Endodermal cell (in vitro differentiated cells): ENCODE measurements at regions not wholly inside any gene's neighbourhood (a gene's known extent, or its start where the extent isn't known, plus 50 kb on each side); places are given as distances from the start of the nearest gene placed in this dataset.

Source experiments
- DNase-seq: peaks from one replicate; pipeline ENCODE4 v3.0.0-alpha.2; 2017
- H3K27ac ChIP-seq: 2 replicates; pipeline ENCODE4 v1.5.1; 2013; ENCODE audit warnings: mild to moderate bottlenecking, low read depth, low read length, moderate library complexity
- H3K27me3 ChIP-seq: 2 replicates; pipeline ENCODE4 v1.6.1; 2013; ENCODE audit warnings: mild to moderate bottlenecking, low read length, moderate library complexity; ENCODE audit not compliant: insufficient read depth, control insufficient read depth, poor library complexity, severe bottlenecking
- H3K36me3 ChIP-seq: 2 replicates; pipeline ENCODE4 v1.7.0; 2013; ENCODE audit warnings: mild to moderate bottlenecking, low read length, moderate library complexity; ENCODE audit not compliant: control insufficient read depth, insufficient read depth
- H3K4me1 ChIP-seq: one replicate; pipeline ENCODE4 v1.7.0; 2013; ENCODE audit warnings: low read length; ENCODE audit not compliant: control insufficient read depth, insufficient read depth
- H3K4me3 ChIP-seq: 2 replicates; pipeline ENCODE4 v1.5.1; 2013; ENCODE audit warnings: mild to moderate bottlenecking, low read length, moderate library complexity
- H3K9ac ChIP-seq: 2 replicates; pipeline ENCODE4 v1.6.1; 2013; ENCODE audit warnings: mild to moderate bottlenecking, low read length, moderate library complexity; ENCODE audit not compliant: poor library complexity, severe bottlenecking; ENCODE audit errors: extremely low read depth
- H3K9me3 ChIP-seq: 2 replicates; pipeline ENCODE4 v1.6.1; 2013; ENCODE audit warnings: mild to moderate bottlenecking, low read length, moderate library complexity; ENCODE audit not compliant: control insufficient read depth
- H3K27ac Mint-ChIP-seq: 2 replicates; pipeline ENCODE4 v1.8.0; 2020; ENCODE audit warnings: mixed read lengths
- H3K27me3 Mint-ChIP-seq: 2 replicates; pipeline ENCODE4 v1.8.0; 2021; ENCODE audit warnings: mild to moderate bottlenecking, mixed read lengths; ENCODE audit not compliant: insufficient read depth
- H3K36me3 Mint-ChIP-seq: 2 replicates; pipeline ENCODE4 v1.8.0; 2020; ENCODE audit warnings: low read depth, mixed read lengths
- H3K4me1 Mint-ChIP-seq: 2 replicates; pipeline ENCODE4 v1.8.0; 2020; ENCODE audit warnings: mixed read lengths
- H3K4me3 Mint-ChIP-seq: 2 replicates; pipeline ENCODE4 v1.8.0; 2020; ENCODE audit warnings: mild to moderate bottlenecking, moderate library complexity, mixed read lengths
- H3K9me3 Mint-ChIP-seq: 2 replicates; pipeline ENCODE4 v1.8.0; 2020; ENCODE audit warnings: mild to moderate bottlenecking, mixed read lengths
- CTCF ChIP-seq: fragments of 200-600 bp; sonication (generic); conservative IDR thresholded peaks from 2 replicates; pipeline ENCODE4 v1.5.0; 2021; ENCODE audit warnings: antibody characterized with exemption, mild to moderate bottlenecking
- WGBS, 2 experiments: methylation state at CpG; one replicate each; pipeline versions ENCODE4 v1.1.5 to v1.1.7; 2013; ENCODE audit warnings: missing lambda C conversion rate in 2 of 2, mixed read lengths in 1 of 2; ENCODE audit not compliant: insufficient coverage in 1 of 2, insufficient read length in 1 of 2; 5-methylcytosine and 5-hydroxymethylcytosine counted together

GRCh38 chr2:161102770-161103450, 57.3 kb upstream of the TANK start:
- no peaks in the 10 kb centered on the region for H3K9me3 ChIP-seq
- H3K36me3 ChIP-seq = no peaks in the 10 kb centered on the region
- Mint-ChIP-seq H3K36me3 (no peaks in the 10 kb centered on the region), H3K27ac (no peak overlapping the region), H3K27me3 (no peaks in the 10 kb centered on the region), H3K4me1 (peaks cover 21% of the 10 kb centered on the region), H3K9me3 (peaks cover 6% of the 10 kb centered on the region), H3K4me3 (no peak overlapping the region)
- H3K9ac ChIP-seq = no peak overlapping the region
- no peak overlapping the region for H3K4me3 ChIP-seq
- no peaks in the 10 kb centered on the region for H3K27me3 ChIP-seq
- H3K4me1 ChIP-seq = no peaks in the 10 kb centered on the region
- no peak for DNase-seq
- no peak overlapping the region for H3K27ac ChIP-seq
- no peak for TF ChIP-seq CTCF

- Mint-ChIP-seq H3K27me3 (no peaks in the 10 kb centered on the region), H3K36me3 (no peaks in the 10 kb centered on the region), H3K4me3 (no peak overlapping the region), H3K27ac (no peak overlapping the region), H3K4me1 (peaks cover 25% of the 10 kb centered on the region), H3K9me3 (peaks cover 2% of the 10 kb centered on the region)
- Histone ChIP-seq H3K9me3 (no peaks in the 10 kb centered on the region), H3K27me3 (no peaks in the 10 kb centered on the region), H3K4me3 (no peak overlapping the region), H3K9ac (no peak overlapping the region), H3K4me1 (no peaks in the 10 kb centered on the region), H3K36me3 (no peaks in the 10 kb centered on the region), H3K27ac (no peak overlapping the region)
- WGBS, 2 experiments = 90% methylated on average over 2 to 3 of the region's 4 CpGs
- no peak for DNase-seq
- TF ChIP-seq CTCF = no peak
Measured at GRCh38 chr2:161103451-161103831, 56.8 kb upstream of the TANK start.

- 90 to 96% methylated on average over 3 to 5 of the region's 5 CpGs for WGBS, 2 experiments
- no peak for TF ChIP-seq CTCF
- H3K36me3 Mint-ChIP-seq = no peaks in the 10 kb centered on the region
Measured at GRCh38 chr2:161104054-161104553, 56.1 kb upstream of the TANK start.

More at GRCh38 chr2:161104054-161104553, 56.1 kb upstream of the TANK start:
- no peak overlapping the region for H3K4me3 ChIP-seq
- peaks cover 2% of the 10 kb centered on the region for H3K9me3 Mint-ChIP-seq
- no peaks in the 10 kb centered on the region for H3K36me3 ChIP-seq
- no peaks in the 10 kb centered on the region for H3K27me3 ChIP-seq
- no peak overlapping the region for H3K9ac ChIP-seq
- H3K27ac Mint-ChIP-seq = no peak overlapping the region
- no peak for DNase-seq
- no peak overlapping the region for H3K27ac ChIP-seq
- no peak overlapping the region for H3K4me3 Mint-ChIP-seq
- H3K4me1 ChIP-seq = no peaks in the 10 kb centered on the region
- H3K4me1 Mint-ChIP-seq = peaks cover 27% of the 10 kb centered on the region
- no peaks in the 10 kb centered on the region for H3K9me3 ChIP-seq
- H3K27me3 Mint-ChIP-seq = no peaks in the 10 kb centered on the region
